GM13977 (cell line): ENCODE measurements at regions not wholly inside any gene's neighbourhood (a gene's known extent, or its start where the extent isn't known, plus 50 kb on each side); places are given as distances from the start of the nearest gene placed in this dataset.
A peak's percentile ranks its signal among the peaks of the same experiment; 100 is the strongest.

Experiments
- DNase-seq: peaks from one replicate; pipeline ENCODE4 v3.0.0; 2012; ENCODE audit warnings: low spot score
- CTCF ChIP-seq: IDR thresholded peaks from 2 replicates; pipeline ENCODE4 v1.5.1; 2012; ENCODE audit warnings: mild to moderate bottlenecking, control low read depth; ENCODE audit not compliant: insufficient read depth; ENCODE audit errors: extremely low read depth, missing control alignments
- in situ Hi-C: fragments of 300-500 bp; cut with MboI; formaldehyde crosslinking; loops from one replicate; pipeline ENCODE4 v1.12.0; 2022; ENCODE audit warnings: low sequenced_read_pairs, low pct_unique_long_range_greater_than_20kb, mixed read lengths, inconsistent platforms; ENCODE audit not compliant: unreplicated experiment

GRCh38 chr1:239896569-239896968 is 195.1 kb upstream of the FMN2 start:
- in situ Hi-C loops, result no loop called here
- no peak for TF ChIP-seq CTCF
- DNase-seq, result no peak

- in situ Hi-C loops, result no loop called here
- TF ChIP-seq CTCF, result no peak
- no peak for DNase-seq
Measured at GRCh38 chr1:239896980-239897379, 194.7 kb upstream of the FMN2 start.

GRCh38 chr1:239897458-239897857 is 194.2 kb upstream of the FMN2 start:
- in situ Hi-C loops, result no loop called here
- no peak for DNase-seq
- TF ChIP-seq CTCF, result no peak

GRCh38 chr1:239898062-239898730 is 193.5 kb upstream of the FMN2 start:
- in situ Hi-C loops, result no loop called here
- DNase-seq, result peak; percentile 67
- peak; percentile 91 for TF ChIP-seq CTCF

GRCh38 chr1:239899747-239900146 is 191.9 kb upstream of the FMN2 start:
- DNase-seq, result no peak
- no peak for TF ChIP-seq CTCF
- in situ Hi-C loops, result no loop called here

GRCh38 chr1:239906394-239906793 is 185.3 kb upstream of the FMN2 start:
- no peak for TF ChIP-seq CTCF
- in situ Hi-C loops, result no loop called here
- no peak for DNase-seq
